H4 (cell line): ENCODE measurements at regions not wholly inside any gene's neighbourhood (a gene's known extent, or its start where the extent isn't known, plus 50 kb on each side); places are given as distances from the start of the nearest gene placed in this dataset.
"Not testable (repeated sequence)": the region's sequence is repeated elsewhere in the genome, so short reads cannot be mapped to it uniquely, and the experiment has no call there.

ENCODE experiments used
- DNase-seq: peaks from one replicate; pipeline ENCODE4 v3.0.0-alpha.2; 2015; ENCODE audit warnings: low spot score

- DNase-seq, result no peak
Measured at GRCh38 chr12:17695495-17695894, 394.5 kb downstream of the RERGL start.

GRCh38 chr12:17691369-17691768 lies 398.6 kb downstream of the RERGL start:
- no peak for DNase-seq

- no peak for DNase-seq
Measured at GRCh38 chr12:17680220-17680619, 409.8 kb downstream of the RERGL start.

- no peak for DNase-seq
Measured at GRCh38 chr12:17666641-17667324, 423.2 kb downstream of the RERGL start.

GRCh38 chr12:17665839-17666238 lies 424.2 kb downstream of the RERGL start:
- DNase-seq, result no peak

- DNase-seq, result no peak
Measured at GRCh38 chr12:17661250-17661649, 428.7 kb downstream of the RERGL start.

GRCh38 chr12:17652436-17652835 lies 437.6 kb downstream of the RERGL start:
- DNase-seq, result no peak

- no peak for DNase-seq
Measured at GRCh38 chr12:17642340-17642650, 447.7 kb downstream of the RERGL start.

- DNase-seq, result no peak
Measured at GRCh38 chr12:17640615-17641014, 449.4 kb downstream of the RERGL start.

- DNase-seq, result no peak
Measured at GRCh38 chr12:17618831-17619230, 471.2 kb downstream of the RERGL start.

- DNase-seq, result no peak
Measured at GRCh38 chr12:17609701-17610100, 480.3 kb downstream of the RERGL start.

GRCh38 chr12:17609153-17609552 lies 480.8 kb downstream of the RERGL start:
- no peak for DNase-seq

- no peak for DNase-seq
Measured at GRCh38 chr12:17595111-17595510, 494.9 kb downstream of the RERGL start.

GRCh38 chr12:17593715-17594406 lies 496.1 kb downstream of the RERGL start:
- DNase-seq, result no peak

- peak; percentile 11 for DNase-seq
Measured at GRCh38 chr12:17592472-17592871, 497.5 kb downstream of the RERGL start.

- no peak for DNase-seq
Measured at GRCh38 chr12:17591005-17591681, 498.9 kb downstream of the RERGL start.

- DNase-seq, result peak; percentile 64
Measured at GRCh38 chr12:17588968-17589367, 501.0 kb downstream of the RERGL start.

- DNase-seq, result no peak
Measured at GRCh38 chr12:17579205-17580026, 510.6 kb downstream of the RERGL start.

GRCh38 chr12:17577405-17577804 lies 512.6 kb downstream of the RERGL start:
- no peak for DNase-seq

GRCh38 chr12:17572250-17572649 lies 517.7 kb downstream of the RERGL start:
- no peak for DNase-seq

GRCh38 chr12:17571047-17571446 lies 518.9 kb downstream of the RERGL start:
- DNase-seq, result no peak

- DNase-seq, result not testable (repeated sequence)
Measured at GRCh38 chr12:17564630-17565029, 525.4 kb downstream of the RERGL start.
